Hepatocyte (in vitro differentiated cells): ENCODE measurements at regions not wholly inside any gene's neighbourhood (a gene's known extent, or its start where the extent isn't known, plus 50 kb on each side); places are given as distances from the start of the nearest gene placed in this dataset.

Source experiments
- CTCF ChIP-seq: fragments of 200-600 bp; sonication (generic); IDR thresholded peaks from 2 replicates; pipeline ENCODE4 v1.5.1; 2016; ENCODE audit warnings: antibody characterized with exemption, mild to moderate bottlenecking; ENCODE audit not compliant: poor library complexity
- EZH2phosphoT487 ChIP-seq: fragments of 200-600 bp; sonication (generic); IDR thresholded peaks from one replicate; pipeline ENCODE4 v1.6.1; 2018; ENCODE audit warnings: antibody characterized with exemption, mild to moderate bottlenecking, low read depth, moderate library complexity; ENCODE audit not compliant: unreplicated experiment, severe bottlenecking

GRCh38 chr2:152243761-152244640 lies 68.4 kb upstream of the STAM2 start:
- TF ChIP-seq EZH2phosphoT487 = no peak
- TF ChIP-seq CTCF = no peak
